ENCODE measurements at regions not wholly inside any gene's neighbourhood (a gene's known extent, or its start where the extent isn't known, plus 50 kb on each side); places are given as distances from the start of the nearest gene placed in this dataset.

GRCh38 chr9:89815061-89815902, 210.5 kb downstream of the GADD45G start:
- TF ChIP-seq CTCF (IDR thresholded peaks at IDR 0.05) = no peak
- TF ChIP-seq POLR2A (IDR thresholded peaks at IDR 0.05) = no peak

Data from breast epithelium (tissue), 3 donors.